ENCODE measurements at regions not wholly inside any gene's neighbourhood (a gene's known extent, or its start where the extent isn't known, plus 50 kb on each side); places are given as distances from the start of the nearest gene placed in this dataset.

DNA sequence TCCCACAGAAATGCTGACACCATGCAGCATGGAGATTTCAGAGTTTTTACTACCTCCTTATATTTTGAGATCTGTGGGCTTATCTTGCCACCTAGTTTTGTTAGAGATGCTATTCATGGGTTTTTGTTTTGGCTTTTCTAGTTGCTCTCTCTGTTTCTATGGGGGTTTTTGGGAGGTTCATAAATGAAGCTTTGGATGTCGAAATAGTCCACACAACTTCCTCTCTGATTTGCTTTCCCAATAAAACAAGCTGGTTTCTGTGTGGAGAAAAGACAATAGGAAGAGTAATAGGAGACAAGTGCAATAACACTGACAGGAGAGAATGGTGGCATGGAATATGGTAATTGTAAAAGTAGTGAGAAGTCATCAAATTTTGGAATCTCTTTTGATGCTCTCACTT is 106.8 kb upstream of the GPR149 start:
- no peak for DNase-seq (ENCODE audit: low spot score)
- Histone ChIP-seq H3K9ac (no peak overlapping the region), H3K4me2 (no peak overlapping the region), H3F3A (ENCODE audit: low read depth) (no peaks in the 10 kb centered on the region), H3K27me3 (no peaks in the 10 kb centered on the region), H3K4me3 (no peak overlapping the region), H3K79me2 (ENCODE audit: low read depth) (no peaks in the 10 kb centered on the region), H3K4me1 (no peaks in the 10 kb centered on the region), H3K36me3 (no peaks in the 10 kb centered on the region), H3K9me3 (ENCODE audit: low read depth) (no peaks in the 10 kb centered on the region), H3K27ac (no peak overlapping the region), H2AFZ (replicated peaks) (no peak overlapping the region), H4K20me1 (ENCODE audit: low read depth) (no peaks in the 10 kb centered on the region)
- no peak for TF ChIP-seq EZH2 (IDR thresholded peaks at IDR 0.05)
- TF ChIP-seq EZH2phosphoT487 (IDR thresholded peaks at IDR 0.05): no peak
- no peak for TF ChIP-seq CTCF (IDR thresholded peaks at IDR 0.05)
- no peak overlapping the region for H3K4me3 Mint-ChIP-seq
- no peaks in the 10 kb centered on the region for H3K4me1 Mint-ChIP-seq
- H3K27me3 Mint-ChIP-seq (ENCODE audit: insufficient read depth, low read depth): peaks cover 2% of the 10 kb centered on the region
- H3K27ac Mint-ChIP-seq: no peak overlapping the region
- no peaks in the 10 kb centered on the region for H3K36me3 Mint-ChIP-seq
- no peaks in the 10 kb centered on the region for H3K9me3 Mint-ChIP-seq

DNA sequence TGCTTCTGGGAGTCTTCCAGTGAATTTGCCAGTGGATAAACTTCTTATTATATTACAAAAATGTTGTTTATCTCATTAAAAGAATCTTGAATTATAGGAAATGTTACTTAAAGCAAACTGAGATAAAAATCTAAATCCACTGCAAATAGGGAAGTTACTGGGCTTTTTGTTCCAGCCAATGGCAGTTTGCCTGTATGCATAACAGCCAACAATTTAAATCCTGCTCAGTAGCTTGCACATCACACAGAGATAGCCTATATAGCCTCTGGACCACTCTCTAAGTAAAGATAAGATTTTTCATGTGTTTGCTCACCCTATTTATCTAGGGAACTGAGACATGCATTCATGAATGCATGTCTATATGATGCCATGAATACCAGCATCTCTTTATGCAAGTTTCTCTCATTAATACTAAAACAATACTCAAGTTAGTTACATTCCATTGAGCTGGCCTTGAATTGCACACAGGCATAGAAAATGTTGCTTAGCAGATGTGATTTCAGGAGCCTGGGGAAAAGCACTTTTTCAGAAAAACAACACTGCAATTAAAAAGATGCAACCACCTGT is 92.1 kb upstream of the GPR149 start:
- no peaks in the 10 kb centered on the region for H3K36me3 Mint-ChIP-seq
- H3F3A ChIP-seq (ENCODE audit: low read depth): no peaks in the 10 kb centered on the region
- H4K20me1 ChIP-seq (ENCODE audit: low read depth): no peaks in the 10 kb centered on the region
- H3K4me3 Mint-ChIP-seq: no peak overlapping the region
- H2AFZ ChIP-seq (replicated peaks): no peak overlapping the region
- no peak overlapping the region for H3K27ac Mint-ChIP-seq
- no peak overlapping the region for H3K4me3 ChIP-seq
- peaks cover under 1% of the 10 kb centered on the region for H3K27me3 Mint-ChIP-seq (ENCODE audit: insufficient read depth, low read depth)
- H3K9me3 Mint-ChIP-seq: no peaks in the 10 kb centered on the region
- no peak overlapping the region for H3K4me2 ChIP-seq
- H3K27ac ChIP-seq: no peak overlapping the region
- no peaks in the 10 kb centered on the region for H3K4me1 Mint-ChIP-seq
- no peak for DNase-seq (ENCODE audit: low spot score)
- H3K36me3 ChIP-seq: no peaks in the 10 kb centered on the region
- no peaks in the 10 kb centered on the region for H3K9me3 ChIP-seq (ENCODE audit: low read depth)
- H3K9ac ChIP-seq: no peak overlapping the region
- H3K79me2 ChIP-seq (ENCODE audit: low read depth): no peaks in the 10 kb centered on the region
- no peaks in the 10 kb centered on the region for H3K4me1 ChIP-seq
- TF ChIP-seq EZH2 (IDR thresholded peaks at IDR 0.05) (no peak), CTCF (IDR thresholded peaks at IDR 0.05) (no peak), EZH2phosphoT487 (IDR thresholded peaks at IDR 0.05) (no peak)
- H3K27me3 ChIP-seq: no peaks in the 10 kb centered on the region

- Histone ChIP-seq H3K4me1 (no peaks in the 10 kb centered on the region), H3K27ac (no peak overlapping the region), H3F3A (ENCODE audit: low read depth) (no peaks in the 10 kb centered on the region), H3K9ac (no peak overlapping the region), H3K4me3 (no peak overlapping the region), H3K27me3 (no peaks in the 10 kb centered on the region), H2AFZ (replicated peaks) (no peak overlapping the region), H3K9me3 (ENCODE audit: low read depth) (no peaks in the 10 kb centered on the region), H3K4me2 (no peak overlapping the region), H3K79me2 (ENCODE audit: low read depth) (no peaks in the 10 kb centered on the region), H4K20me1 (ENCODE audit: low read depth) (no peaks in the 10 kb centered on the region), H3K36me3 (no peaks in the 10 kb centered on the region)
- H3K36me3 Mint-ChIP-seq: no peaks in the 10 kb centered on the region
- H3K9me3 Mint-ChIP-seq: no peaks in the 10 kb centered on the region
- no peaks in the 10 kb centered on the region for H3K4me1 Mint-ChIP-seq
- DNase-seq (ENCODE audit: low spot score): no peak
- H3K4me3 Mint-ChIP-seq: no peak overlapping the region
- no peak for TF ChIP-seq CTCF (IDR thresholded peaks at IDR 0.05)
- TF ChIP-seq EZH2phosphoT487 (IDR thresholded peaks at IDR 0.05): no peak
- H3K27ac Mint-ChIP-seq: no peak overlapping the region
- no peaks in the 10 kb centered on the region for H3K27me3 Mint-ChIP-seq (ENCODE audit: insufficient read depth, low read depth)
Measured at GRCh38 chr3:154517404-154517803, 87.4 kb upstream of the GPR149 start.

Data from neural progenitor cell (in vitro differentiated cells).